ENCODE measurements at regions not wholly inside any gene's neighbourhood (a gene's known extent, or its start where the extent isn't known, plus 50 kb on each side); places are given as distances from the start of the nearest gene placed in this dataset.

DNA sequence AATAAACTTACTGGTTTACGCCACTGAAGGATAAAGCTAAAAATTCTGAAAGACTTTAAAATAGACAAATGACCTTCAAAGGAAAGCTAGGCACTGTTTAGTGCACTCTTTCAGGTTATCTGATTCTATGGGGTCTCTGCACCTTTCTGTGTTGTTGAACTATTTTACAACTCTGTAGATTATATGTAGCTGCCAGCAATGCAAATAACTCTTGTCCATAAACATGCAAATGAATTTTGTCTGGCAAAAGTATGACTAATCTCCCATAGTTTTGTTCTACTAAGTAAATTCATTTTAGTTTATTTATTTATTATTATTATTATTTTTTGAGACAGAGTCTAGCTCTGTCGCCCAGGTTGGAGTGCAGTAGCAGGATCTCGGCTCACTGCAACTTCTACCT lies 266.3 kb upstream of the CCDC196 start:
- H3K4me3 ChIP-seq = no peak overlapping the region
- no peak for ATAC-seq (ENCODE audit: insufficient read depth, low FRiP score)
- 92 to 95% methylated on average over 3 of the region's 3 CpGs for WGBS, 2 donors
- TF ChIP-seq CTCF (IDR thresholded peaks at IDR 0.05; ENCODE audit: control extremely low read depth, extremely low read depth) = no peak
- no peak overlapping the region for H3K27ac ChIP-seq (ENCODE audit: low read depth in 1 of 2, low read length in 1 of 2)
- peaks cover 0 to 13% (median under 1%) of the 10 kb centered on the region in 4 donors for H3K9me3 ChIP-seq (ENCODE audit: control insufficient read depth in 4 of 4, insufficient read depth in 3 of 4, low read length in 3 of 4)
- no peaks in the 10 kb centered on the region for H3K36me3 ChIP-seq (ENCODE audit: control insufficient read depth in 4 of 4, insufficient read depth in 4 of 4, low read length in 4 of 4)
- no peaks in the 10 kb centered on the region for H3K27me3 ChIP-seq (ENCODE audit: control insufficient read depth in 3 of 3, insufficient read depth in 3 of 3, low read length in 2 of 3)
- no peak for DNase-seq
- no peaks in the 10 kb centered on the region for H3K4me1 ChIP-seq (ENCODE audit: control insufficient read depth in 5 of 5, insufficient read depth in 5 of 5, low read length in 5 of 5)
- H3K9ac ChIP-seq (ENCODE audit: insufficient read depth in 1 of 2, low read length in 2 of 2) = no peak overlapping the region

DNA sequence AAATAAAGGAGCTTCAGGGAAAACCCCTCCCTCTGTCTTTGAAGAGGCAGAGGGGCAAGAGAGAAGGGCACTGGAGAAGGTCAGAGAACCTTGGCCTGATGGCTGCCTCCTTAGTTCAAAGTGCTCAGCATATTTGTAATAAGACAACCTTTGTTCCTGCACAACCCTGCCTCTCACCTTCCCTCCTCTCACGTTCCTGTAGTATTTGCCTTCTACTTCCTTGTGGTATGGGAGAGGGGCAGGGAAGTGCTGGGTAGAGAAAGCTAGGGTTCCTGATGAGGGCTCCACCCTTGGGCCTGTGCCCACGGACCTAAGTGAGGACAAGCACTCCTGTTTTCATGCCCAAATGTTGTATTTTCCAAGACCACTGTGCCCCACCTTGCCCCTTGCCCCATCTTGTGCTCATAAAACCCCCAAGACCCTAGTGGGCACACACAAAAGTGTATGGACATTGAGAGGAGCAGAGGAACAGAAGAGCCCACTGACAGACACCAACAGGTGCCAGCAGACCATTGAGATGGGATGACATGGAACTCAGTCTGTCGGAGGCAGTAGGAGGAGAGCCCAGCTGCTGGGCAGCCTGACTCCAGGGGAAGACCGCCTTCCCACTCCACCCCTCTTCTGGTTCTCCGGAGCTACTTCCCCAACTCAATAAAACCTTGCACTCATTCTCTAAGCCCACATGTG lies 261.5 kb upstream of the CCDC196 start:
- Histone ChIP-seq H3K9ac (ENCODE audit: insufficient read depth in 1 of 2, low read length in 2 of 2) (no peak overlapping the region), H3K4me3 (no peak overlapping the region), H3K36me3 (ENCODE audit: control insufficient read depth in 4 of 4, insufficient read depth in 4 of 4, low read length in 4 of 4) (no peaks in the 10 kb centered on the region), H3K27me3 (ENCODE audit: control insufficient read depth in 3 of 3, insufficient read depth in 3 of 3, low read length in 2 of 3) (no peaks in the 10 kb centered on the region), H3K9me3 (ENCODE audit: control insufficient read depth in 4 of 4, insufficient read depth in 3 of 4, low read length in 3 of 4) (no peaks in the 10 kb centered on the region), H3K4me1 (ENCODE audit: control insufficient read depth in 5 of 5, insufficient read depth in 5 of 5, low read length in 5 of 5) (no peaks in the 10 kb centered on the region), H3K27ac (ENCODE audit: low read depth in 1 of 2, low read length in 1 of 2) (no peak overlapping the region)
- no peak for TF ChIP-seq CTCF (IDR thresholded peaks at IDR 0.05; ENCODE audit: control extremely low read depth, extremely low read depth)
- DNase-seq (no peak), ATAC-seq (ENCODE audit: insufficient read depth, low FRiP score) (no peak)
- WGBS, 2 donors = 81 to 88% methylated on average over 5 of the region's 5 CpGs

DNA sequence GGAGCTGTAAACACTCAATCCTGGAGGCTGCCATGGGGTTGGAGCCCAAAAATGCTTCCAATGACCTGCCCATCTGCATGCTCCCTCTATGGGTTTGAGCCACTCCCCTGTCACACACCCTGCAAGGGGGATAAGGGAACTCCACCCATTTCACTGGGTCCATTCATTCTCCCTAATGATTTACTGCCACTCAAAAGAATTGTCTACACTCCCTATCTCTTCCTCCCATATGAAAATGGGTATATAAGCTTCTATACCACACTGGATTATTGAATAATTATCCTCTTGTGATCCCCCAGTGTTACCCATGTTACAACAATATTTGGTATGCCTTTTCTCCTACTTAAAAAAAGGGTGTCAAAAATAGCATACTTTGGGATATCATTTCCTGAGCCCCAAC lies 260.8 kb upstream of the CCDC196 start:
- no peak for TF ChIP-seq CTCF (IDR thresholded peaks at IDR 0.05; ENCODE audit: control extremely low read depth, extremely low read depth)
- Histone ChIP-seq H3K9me3 (ENCODE audit: control insufficient read depth in 4 of 4, insufficient read depth in 3 of 4, low read length in 3 of 4) (no peaks in the 10 kb centered on the region), H3K4me1 (ENCODE audit: control insufficient read depth in 5 of 5, insufficient read depth in 5 of 5, low read length in 5 of 5) (no peaks in the 10 kb centered on the region), H3K27me3 (ENCODE audit: control insufficient read depth in 3 of 3, insufficient read depth in 3 of 3, low read length in 2 of 3) (no peaks in the 10 kb centered on the region), H3K27ac (ENCODE audit: low read depth in 1 of 2, low read length in 1 of 2) (no peak overlapping the region), H3K36me3 (ENCODE audit: control insufficient read depth in 4 of 4, insufficient read depth in 4 of 4, low read length in 4 of 4) (no peaks in the 10 kb centered on the region), H3K4me3 (no peak overlapping the region), H3K9ac (ENCODE audit: insufficient read depth in 1 of 2, low read length in 2 of 2) (no peak overlapping the region)
- DNase-seq (no peak), ATAC-seq (ENCODE audit: insufficient read depth, low FRiP score) (no peak)
